ENCODE measurements at regions not wholly inside any gene's neighbourhood (a gene's known extent, or its start where the extent isn't known, plus 50 kb on each side); places are given as distances from the start of the nearest gene placed in this dataset.

GRCh38 chr1:59085101-59085500 is 211.8 kb upstream of the FGGY start:
- TF ChIP-seq CTCF (IDR thresholded peaks at IDR 0.05), result no peak
- TF ChIP-seq EP300 (IDR thresholded peaks at IDR 0.05), result no peak
- TF ChIP-seq POLR2A (IDR thresholded peaks at IDR 0.05), result no peak

All from ovary (tissue), 3 donors.